Left cardiac atrium (tissue), 4 donors: ENCODE measurements at regions not wholly inside any gene's neighbourhood (a gene's known extent, or its start where the extent isn't known, plus 50 kb on each side); places are given as distances from the start of the nearest gene placed in this dataset.

Experiments
- ATAC-seq, 2 donors: fragments of 200-7000 bp; cut with Tn5 transposase; one replicate each; pipeline ENCODE4 v1.9.1; 2020; ENCODE audit warnings: mild to moderate bottlenecking in 2 of 2, moderate library complexity in 2 of 2
- DNase-seq: peaks from one replicate; pipeline ENCODE4 v3.0.0-alpha.2; 2020
- intact Hi-C, 2 donors: fragments of 100-400 bp; cut with DNase I; formaldehyde crosslinking; loops; one replicate each; pipeline versions ENCODE4 v1.14.1 to v1.15.1; 2022 to 2023
- donor health status: DM: no; HTN: yes; CAD: no.
- donor health status: DM: no; HTN: yes; CAD: no; lungs with severe emphysema.
- donor health status: DM: yes; HTN: yes; CAD: no.
- donor health status: Dilated cardiomyopathy.

GRCh38 chr5:148776261-148776660 is 50.1 kb upstream of the ADRB2 start:
- DNase-seq (no peak), ATAC-seq (no peak)
- intact Hi-C loops = no loop called here
